ENCODE measurements at regions not wholly inside any gene's neighbourhood (a gene's known extent, or its start where the extent isn't known, plus 50 kb on each side); places are given as distances from the start of the nearest gene placed in this dataset.

DNA sequence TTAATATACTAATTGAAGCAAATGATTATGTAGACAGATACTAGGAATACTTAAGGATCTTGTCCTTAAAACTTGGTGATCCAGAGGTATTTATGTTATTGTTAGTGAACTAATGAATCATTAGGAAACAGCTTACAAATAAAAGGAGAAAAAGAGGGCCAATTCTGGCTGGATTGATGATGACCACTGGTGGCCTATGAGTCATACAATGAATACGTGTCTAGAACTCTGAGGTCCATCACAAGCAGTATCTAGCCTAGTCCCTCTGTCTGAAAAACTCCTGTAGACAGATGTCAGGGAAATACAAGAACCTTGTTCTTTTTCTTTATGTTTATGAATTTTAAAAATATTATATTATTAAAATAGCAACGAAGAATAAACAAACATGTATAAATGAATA, 51.7 kb upstream of the RTL1 start:
- ATAC-seq (no peak), DNase-seq (ENCODE audit: low spot score) (no peak)
- intact Hi-C loops (cut with DNase I) = no loop called here

DNA sequence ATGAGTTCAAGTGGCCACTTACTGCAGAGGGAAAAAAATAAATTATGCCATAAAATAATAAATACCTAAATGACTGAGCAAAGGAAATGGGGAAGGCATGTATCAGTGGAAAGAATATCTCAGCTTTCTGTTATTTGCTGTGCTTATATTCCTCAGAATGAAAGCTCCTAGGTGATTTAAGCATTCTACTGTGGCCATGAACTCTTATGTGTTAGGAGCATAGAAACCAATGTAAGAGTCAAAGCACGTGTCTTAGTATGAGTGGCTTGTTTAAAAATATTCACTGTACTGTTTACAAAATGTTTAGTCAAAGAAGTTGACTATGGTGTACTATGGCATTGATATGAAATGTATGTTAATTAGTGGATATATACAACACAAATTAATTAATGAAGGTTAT, 59.0 kb upstream of the RTL1 start:
- ATAC-seq (no peak), DNase-seq (ENCODE audit: low spot score) (no peak)
- intact Hi-C loops (cut with DNase I) = no loop called here

DNA sequence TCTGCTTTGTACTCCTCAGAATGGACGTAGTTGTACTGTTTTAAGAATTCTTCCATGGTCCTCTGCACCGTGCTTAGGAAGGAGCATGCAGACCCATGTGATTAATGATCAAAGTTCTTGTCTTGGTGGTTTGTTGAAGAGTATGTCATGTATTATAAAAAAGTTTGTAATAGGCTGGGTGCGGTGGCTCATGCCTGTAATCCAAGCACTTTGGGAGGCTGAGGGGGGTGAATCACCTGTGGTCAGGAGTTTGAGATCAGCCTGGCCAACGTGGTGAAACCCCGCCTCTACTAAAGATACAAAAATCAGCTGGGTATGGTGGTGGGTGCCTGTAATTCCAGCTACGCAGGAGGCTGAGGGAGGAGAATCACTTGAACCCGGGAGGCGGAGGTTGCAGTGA, 61.8 kb upstream of the RTL1 start:
- intact Hi-C loops (cut with DNase I) = no loop called here
- DNase-seq (ENCODE audit: low spot score) = no peak
- ATAC-seq = no peak

DNA sequence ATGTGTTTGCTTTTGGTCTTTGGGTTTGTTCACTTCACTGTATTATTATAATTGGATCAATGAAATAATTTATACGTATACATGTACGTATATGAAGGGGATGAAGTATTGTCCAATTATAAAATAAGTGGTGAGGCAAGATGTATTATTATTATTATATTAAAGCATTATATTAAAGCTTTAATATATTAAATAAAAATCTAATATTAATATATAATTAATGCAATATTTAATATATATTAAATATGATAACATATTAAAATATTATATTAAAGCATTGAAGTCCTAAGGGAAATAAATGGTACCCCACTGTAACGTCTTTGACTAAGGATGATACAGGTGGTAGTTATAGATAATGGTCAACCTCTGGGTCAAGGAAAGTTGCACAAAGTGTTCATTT, 63.7 kb upstream of the RTL1 start:
- ATAC-seq (no peak), DNase-seq (ENCODE audit: low spot score) (no peak)
- intact Hi-C loops (cut with DNase I) = no loop called here

DNA sequence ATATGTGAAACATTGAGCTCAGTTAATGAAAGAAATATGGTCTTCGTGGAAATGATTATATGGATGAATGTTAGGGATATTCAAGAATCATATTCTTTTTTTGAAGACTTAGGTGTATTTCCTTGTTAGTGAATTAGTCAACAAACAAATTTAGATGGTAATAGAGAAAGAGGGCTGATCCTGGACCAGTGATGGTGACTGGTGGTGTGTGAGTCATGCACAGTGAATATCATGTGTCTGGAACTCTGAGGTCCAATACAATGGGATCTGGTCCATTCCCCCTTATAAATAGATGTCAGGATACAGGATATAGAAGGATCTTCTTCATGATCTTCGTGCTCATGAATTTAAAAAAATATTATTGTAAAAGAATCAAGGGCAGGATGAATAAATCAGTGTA, 64.4 kb upstream of the RTL1 start:
- DNase-seq (ENCODE audit: low spot score) = no peak
- ATAC-seq = no peak
- intact Hi-C loops (cut with DNase I) = no loop called here

DNA sequence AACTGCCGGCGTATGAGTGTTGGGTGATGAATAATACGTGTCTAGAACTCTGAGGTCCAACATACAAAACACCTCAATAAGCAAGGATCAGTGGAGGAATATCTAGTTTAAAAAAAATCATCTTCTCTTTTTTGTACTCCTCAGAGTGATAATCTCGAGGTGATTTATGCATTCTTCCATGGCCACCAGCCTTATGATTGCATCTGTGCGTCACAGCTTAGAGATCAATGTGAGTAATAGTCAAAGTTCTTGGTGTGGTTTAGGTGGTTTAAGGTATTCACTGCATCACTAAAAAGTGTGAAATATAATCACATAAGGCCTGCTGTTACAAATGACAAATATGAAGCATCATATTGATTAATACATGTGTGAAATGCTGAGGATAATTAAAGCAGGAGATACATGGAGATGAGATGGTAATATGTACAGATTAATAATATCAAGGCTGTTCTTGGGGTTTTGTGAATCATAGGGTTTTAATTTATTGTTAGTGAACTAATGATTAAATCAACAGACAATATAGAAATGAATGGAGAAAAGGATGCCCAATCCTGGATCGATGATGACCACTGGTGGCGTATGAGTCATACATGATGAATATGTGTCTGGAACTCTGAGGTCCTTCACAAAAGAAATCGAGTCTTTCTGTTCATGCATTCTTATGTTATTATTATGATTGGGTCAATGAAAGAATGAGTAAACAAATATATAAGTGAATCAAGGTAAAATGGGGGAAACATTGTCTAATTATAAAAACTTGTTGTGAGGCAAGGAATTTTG, 68.8 kb upstream of the RTL1 start:
- intact Hi-C loops (cut with DNase I) = no loop called here
- ATAC-seq = no peak
- no peak for DNase-seq (ENCODE audit: low spot score)

DNA sequence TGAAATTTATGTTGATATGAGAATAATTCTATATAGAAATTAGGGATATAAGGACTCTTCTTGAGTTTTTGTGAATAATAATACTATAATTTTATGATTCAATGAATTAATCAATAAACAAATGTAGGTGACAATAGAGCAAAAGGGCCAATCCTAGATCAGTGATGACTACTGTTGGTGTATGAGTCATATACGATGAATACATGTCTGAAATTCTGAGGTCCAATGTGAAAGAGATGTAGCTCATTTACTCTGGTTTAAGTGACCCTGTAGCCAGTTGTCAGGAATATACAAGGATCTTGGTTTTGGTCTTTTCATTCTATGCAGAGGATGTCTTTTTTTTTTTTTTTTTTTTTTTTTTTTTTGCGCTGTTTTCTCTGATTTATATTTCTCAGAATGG, 72.1 kb upstream of the RTL1 start:
- ATAC-seq = no peak
- intact Hi-C loops (cut with DNase I) = no loop called here
- no peak for DNase-seq (ENCODE audit: low spot score)

DNA sequence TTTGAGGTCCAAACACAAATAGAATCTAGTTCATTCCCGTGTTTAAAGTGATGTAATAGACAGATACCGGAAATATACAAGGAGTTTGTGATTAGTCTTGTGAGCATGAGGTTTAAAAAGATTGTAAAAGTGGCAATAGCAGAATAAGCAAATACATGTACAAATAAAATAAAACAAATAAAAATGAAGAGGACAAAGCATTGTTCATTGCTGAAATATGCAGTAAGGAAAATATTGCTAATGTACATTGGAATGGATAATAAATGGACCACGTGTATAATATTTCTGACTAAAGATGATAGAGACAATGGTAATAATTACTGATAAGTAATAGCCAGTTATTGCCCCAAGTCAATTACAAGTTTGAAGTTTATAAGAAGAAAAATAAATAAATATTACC, 75.6 kb upstream of the RTL1 start:
- intact Hi-C loops (cut with DNase I) = no loop called here
- DNase-seq (ENCODE audit: low spot score) = no peak
- no peak for ATAC-seq

DNA sequence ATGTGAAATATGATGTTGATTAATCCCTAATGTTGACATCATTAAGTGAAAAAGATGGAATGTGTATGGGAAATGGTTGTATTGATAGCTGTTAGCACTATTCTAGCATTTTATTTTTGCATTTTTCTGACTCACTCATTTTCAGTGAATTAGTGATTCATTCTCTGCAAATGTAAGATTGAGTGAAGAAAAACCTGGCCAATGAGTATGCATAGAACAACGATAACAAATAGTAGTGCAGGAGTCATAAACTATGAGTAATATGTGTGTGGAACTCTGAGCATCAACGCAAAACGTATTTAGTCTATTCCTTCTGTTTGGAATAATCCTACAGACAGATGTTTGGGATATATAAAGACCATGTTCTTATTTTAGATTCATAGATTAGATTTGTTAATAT, 76.3 kb upstream of the RTL1 start:
- intact Hi-C loops (cut with DNase I) = no loop called here
- DNase-seq (ENCODE audit: low spot score) (no peak), ATAC-seq (no peak)

DNA sequence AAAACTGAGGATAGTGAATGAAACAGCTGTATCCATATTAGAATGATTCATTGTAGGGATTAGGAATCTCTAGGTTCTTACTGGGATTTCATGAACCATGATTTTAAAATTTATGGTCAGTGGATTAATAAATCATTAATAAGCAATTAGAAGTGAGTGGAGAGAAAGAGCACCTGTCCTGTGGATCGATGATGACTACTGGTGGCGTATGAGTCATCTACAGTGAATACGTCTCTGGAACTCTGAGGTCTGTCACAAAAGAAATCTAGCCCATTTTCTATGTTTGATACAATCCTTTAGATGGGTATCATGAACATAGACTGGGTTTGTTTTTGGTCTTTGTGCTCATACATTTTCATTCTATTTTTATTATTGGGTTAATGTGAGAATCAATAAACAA, 77.3 kb upstream of the RTL1 start:
- ATAC-seq (no peak), DNase-seq (ENCODE audit: low spot score) (no peak)
- intact Hi-C loops (cut with DNase I) = no loop called here

DNA sequence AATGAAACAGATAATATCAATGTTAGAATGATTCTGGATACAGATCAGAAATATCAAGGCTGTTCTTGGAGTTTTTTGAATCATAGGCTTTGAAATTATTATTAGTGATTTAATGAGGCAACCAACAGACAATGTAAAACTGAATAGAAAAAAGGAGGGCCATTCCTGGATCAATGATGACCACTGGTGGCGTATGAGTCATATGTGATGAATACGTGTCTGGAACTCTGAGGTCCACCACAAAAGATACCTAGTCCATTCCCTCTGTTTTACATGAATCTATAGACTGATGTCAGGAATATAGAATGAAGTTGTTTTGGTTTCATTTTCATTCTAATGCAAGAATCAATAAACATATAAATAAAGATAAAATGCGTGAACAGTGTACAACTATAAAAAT, 78.3 kb upstream of the RTL1 start:
- intact Hi-C loops (cut with DNase I) = no loop called here
- DNase-seq (ENCODE audit: low spot score) = no peak
- ATAC-seq = no peak

DNA sequence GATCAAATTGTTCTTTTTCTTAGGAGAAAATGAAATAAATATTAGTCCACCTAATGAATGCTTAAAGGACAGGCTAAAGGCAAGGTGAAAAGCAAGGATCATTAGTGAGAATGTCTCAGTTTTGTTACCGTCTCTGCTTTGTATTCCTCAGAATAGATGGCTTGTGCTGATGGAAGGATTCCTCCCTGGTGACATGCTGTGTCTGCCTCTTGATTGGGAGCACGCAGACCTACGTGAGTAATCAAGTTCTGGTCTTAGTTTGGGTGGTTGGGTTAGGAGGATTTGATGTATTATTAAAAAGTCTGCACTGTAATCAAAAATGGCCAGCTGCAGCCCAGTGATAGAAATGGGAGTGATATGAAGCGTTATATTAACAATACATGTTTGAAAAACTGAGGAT, 78.8 kb upstream of the RTL1 start:
- ATAC-seq = no peak
- DNase-seq (ENCODE audit: low spot score) = no peak
- intact Hi-C loops (cut with DNase I) = no loop called here

DNA sequence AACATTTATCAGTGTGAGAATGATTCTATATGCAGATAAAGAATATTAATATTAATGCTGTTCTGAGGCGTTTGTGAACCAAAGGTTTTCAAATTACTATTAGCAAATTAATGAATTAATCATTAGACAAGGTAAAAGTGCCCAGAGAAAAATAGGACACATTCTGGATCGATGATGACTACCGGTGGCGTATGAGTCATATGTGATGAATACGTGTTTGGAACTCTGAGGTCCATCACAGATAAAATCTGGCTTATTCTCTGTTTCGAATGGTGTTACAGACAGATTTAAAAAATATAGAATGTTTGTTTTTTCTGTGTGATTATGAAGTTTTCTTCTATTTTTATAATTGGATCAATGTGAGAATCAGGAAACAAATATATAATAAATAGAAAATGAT, 79.2 kb upstream of the RTL1 start:
- intact Hi-C loops (cut with DNase I) = no loop called here
- DNase-seq (ENCODE audit: low spot score) = no peak
- ATAC-seq = no peak

DNA sequence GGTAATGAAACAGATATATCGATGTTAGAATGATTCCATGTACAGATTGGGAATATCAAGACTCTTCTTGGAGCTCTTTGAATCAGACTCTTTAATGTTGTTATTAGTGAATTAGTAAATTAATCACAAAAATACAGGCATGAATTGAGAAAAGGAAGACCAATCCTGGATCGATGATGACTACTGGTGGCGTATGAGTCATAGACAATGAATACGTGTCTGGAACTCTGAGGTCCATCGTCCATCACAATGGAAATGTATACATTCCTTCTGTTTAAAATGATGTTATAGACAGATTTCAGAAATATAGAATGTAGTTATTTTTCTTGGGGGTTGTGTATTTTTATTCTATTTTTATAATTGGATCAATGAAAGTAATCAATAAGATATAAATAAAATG, 80.2 kb upstream of the RTL1 start:
- ATAC-seq = no peak
- intact Hi-C loops (cut with DNase I) = no loop called here
- no peak for DNase-seq (ENCODE audit: low spot score)

DNA sequence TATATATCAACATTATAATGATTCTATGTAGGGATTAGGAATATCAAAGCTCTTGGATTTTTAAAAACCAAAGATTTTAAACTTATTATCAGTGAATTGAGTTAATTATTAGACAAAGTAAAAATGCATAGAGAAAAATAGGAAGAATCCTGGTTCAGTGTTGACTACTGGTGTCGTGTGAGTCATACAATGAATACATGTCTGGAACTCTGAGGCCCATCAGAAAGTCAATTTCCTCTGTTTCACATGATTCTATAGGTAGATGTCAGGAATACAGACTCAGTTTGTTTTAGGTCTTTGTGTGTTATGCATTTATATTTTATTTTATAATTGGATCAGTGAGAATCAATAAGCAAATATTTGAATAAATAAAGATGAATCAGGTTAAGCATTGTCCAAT, 84.5 kb upstream of the RTL1 start:
- no peak for DNase-seq (ENCODE audit: low spot score)
- no peak for ATAC-seq
- intact Hi-C loops (cut with DNase I) = no loop called here

DNA sequence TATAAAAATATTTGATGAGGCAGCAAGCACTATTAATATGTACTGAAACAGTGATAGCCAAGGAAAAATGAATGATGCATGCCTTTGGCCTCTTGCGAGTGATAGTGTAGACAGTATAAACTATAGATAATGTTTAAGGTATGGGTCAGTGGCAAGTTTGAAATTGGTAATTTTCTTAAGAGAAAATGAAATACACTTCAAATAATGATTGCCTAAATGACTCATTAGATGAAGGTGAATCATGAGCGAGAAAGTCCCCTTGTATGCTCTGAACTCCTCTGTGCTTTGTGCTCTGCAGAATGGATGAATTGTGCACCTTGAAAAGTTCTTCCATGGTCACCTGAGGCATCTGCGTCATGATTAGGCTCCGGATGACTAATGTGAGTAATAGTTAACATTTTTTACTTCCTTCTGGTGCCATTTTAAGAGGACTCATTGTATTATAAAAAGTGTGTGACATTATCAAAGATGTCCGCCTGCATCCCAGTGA, 84.9 kb upstream of the RTL1 start:
- ATAC-seq (no peak), DNase-seq (ENCODE audit: low spot score) (no peak)
- intact Hi-C loops (cut with DNase I) = no loop called here

DNA sequence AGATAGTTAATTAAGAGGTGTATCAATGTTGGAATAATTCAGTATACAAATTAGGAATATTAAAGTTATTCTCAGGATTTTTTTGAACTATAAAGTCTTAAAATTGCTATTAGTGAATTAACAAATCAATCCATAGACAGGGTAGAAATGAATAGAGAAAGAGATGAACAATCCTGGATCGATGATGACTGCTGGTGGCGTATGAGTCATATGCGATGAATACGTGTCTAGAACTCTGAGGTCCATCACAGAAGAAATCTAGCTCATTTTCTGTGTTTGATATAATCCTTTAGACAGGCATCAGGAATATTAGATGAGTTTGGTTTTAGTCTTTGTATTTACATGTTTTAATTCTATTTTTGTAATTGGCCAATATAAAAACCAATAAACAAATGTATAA, 85.4 kb upstream of the RTL1 start:
- intact Hi-C loops (cut with DNase I) = no loop called here
- DNase-seq (ENCODE audit: low spot score) = no peak
- ATAC-seq = no peak

DNA sequence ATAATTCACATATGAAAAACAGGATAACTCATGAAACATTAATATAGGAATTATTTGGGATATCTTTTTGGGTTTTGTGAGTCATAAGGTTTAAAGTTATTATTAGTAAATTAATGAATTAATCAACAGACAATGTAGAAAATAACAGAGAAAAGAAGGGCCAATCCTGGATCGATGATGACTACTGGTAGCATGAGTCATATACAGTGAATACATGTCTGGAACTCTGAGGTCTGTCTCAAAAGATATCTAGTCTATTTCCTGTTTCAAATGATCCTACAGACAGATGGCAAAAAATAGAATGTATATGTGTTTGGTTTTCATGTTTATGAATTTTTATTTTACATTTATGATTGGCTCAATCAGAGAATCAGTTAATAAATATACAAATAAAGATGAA, 86.4 kb upstream of the RTL1 start:
- ATAC-seq = no peak
- no peak for DNase-seq (ENCODE audit: low spot score)
- intact Hi-C loops (cut with DNase I) = no loop called here

DNA sequence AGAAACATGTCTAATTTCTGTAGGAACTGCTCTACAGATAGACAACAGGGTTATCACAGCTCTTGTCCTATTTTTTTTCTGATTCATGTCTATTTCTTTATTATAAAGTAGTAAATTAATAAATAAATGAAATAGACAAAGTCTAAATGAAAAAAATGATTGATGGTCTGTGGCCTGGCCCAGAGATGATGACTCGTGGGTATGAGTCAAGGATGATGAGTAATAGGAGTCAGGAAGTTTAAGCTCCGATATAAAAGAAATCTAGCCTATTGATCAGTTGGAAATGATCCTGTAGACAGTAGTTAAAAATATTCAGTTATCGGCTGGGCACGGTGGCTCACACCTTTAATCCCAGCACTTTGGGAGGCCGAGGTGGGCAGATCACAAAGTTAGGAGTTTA, 90.6 kb upstream of the RTL1 start:
- no peak for DNase-seq (ENCODE audit: low spot score)
- intact Hi-C loops (cut with DNase I) = no loop called here
- no peak for ATAC-seq

DNA sequence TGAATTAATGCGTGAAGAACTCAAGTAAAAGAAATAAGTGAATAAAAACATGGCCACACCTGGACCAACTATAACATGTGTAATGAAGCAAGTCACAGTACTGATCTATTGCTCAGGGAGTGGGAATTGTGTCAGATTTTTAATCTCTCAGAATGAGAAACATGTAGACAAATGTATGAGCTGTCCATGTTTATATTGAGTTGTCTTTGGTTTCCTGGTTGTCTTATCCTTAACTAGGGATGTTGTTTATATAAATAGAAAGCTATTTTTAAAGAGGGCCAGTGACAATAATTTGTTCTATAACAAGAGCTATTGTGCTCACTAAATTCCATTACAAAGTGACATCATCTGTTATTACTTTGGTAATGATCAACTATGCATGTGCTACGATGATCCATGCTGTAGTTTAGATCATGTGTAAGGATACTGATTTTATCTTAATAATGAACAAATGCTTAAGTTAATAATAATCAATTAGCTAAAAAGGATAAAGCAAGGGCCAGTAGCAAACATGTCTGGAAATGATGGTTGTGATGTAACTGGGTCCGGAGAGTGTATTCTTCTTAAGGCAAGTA, 91.3 kb upstream of the RTL1 start:
- DNase-seq (ENCODE audit: low spot score) (no peak), ATAC-seq (no peak)
- intact Hi-C loops (cut with DNase I) = no loop called here

DNA sequence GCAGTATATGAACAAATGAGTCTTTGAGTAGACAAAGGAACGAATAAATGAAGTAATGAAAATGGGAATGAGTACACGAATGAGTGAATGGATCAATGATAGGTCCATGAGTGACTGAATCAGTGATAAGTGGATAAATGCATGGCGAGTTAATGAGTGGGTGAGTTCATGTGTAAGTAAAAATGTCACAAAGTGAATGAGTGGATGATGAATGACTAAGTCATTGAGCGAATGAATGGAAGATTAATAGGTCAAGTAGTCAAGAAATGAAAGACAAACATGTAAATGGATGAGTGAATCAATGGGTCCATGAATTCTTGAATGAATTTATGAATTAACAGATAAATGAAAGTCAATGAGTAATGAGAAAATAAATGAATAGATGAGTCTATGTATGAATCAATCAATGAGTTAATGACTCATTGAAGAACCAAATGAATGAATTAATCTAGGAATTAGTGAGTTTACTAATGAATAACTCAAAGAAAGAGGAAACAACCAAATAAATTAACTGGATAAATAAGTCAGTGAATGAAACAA, 97.3 kb upstream of the RTL1 start:
- DNase-seq (ENCODE audit: low spot score) = no peak
- intact Hi-C loops (cut with DNase I) = no loop called here
- ATAC-seq = no peak
